Cardiac muscle cell (in vitro differentiated cells and primary cell): ENCODE measurements at regions not wholly inside any gene's neighbourhood (a gene's known extent, or its start where the extent isn't known, plus 50 kb on each side); places are given as distances from the start of the nearest gene placed in this dataset.

ENCODE experiments used
- DNase-seq, 2 donors: peaks; one replicate each; pipeline versions ENCODE4 v3.0.0 to v3.0.0-alpha.2; 2010 to 2017; ENCODE audit warnings: low read depth in 1 of 2, low spot score in 1 of 2
- H3K27ac ChIP-seq: fragments of 200-600 bp; sonication (generic); 2 replicates; pipeline ENCODE4 v1.5.1; 2016
- H3K27me3 ChIP-seq: fragments of 200-600 bp; sonication (generic); 2 replicates; pipeline ENCODE4 v1.6.0; 2016; ENCODE audit warnings: control low read depth
- H3K36me3 ChIP-seq: fragments of 200-600 bp; sonication (generic); 2 replicates; pipeline ENCODE4 v1.5.1; 2016; ENCODE audit warnings: control low read depth
- H3K4me1 ChIP-seq: fragments of 200-600 bp; sonication (generic); 2 replicates; pipeline ENCODE4 v1.8.1; 2017; ENCODE audit warnings: low read depth, mild to moderate bottlenecking, mixed run types
- H3K4me3 ChIP-seq: fragments of 200-600 bp; sonication (generic); 2 replicates; pipeline ENCODE4 v1.5.1; 2016; ENCODE audit warnings: mild to moderate bottlenecking
- H3K9me3 ChIP-seq: fragments of 200-600 bp; sonication (generic); 2 replicates; pipeline ENCODE4 v1.5.1; 2017; ENCODE audit warnings: low read depth, mild to moderate bottlenecking, control low read depth
- TF ChIP-seq, protein P1 (sequence below): IDR thresholded peaks from 2 replicates; pipeline ENCODE4 v1.5.1; 2012; ENCODE audit warnings: low read depth, mild to moderate bottlenecking, low read length

- Histone ChIP-seq H3K4me1 (no peaks in the 10 kb centered on the region), H3K4me3 (no peak overlapping the region), H3K9me3 (no peaks in the 10 kb centered on the region), H3K36me3 (no peaks in the 10 kb centered on the region), H3K27me3 (no peaks in the 10 kb centered on the region), H3K27ac (no peak overlapping the region)
- no peak for DNase-seq
- TF ChIP-seq, protein P1, sequence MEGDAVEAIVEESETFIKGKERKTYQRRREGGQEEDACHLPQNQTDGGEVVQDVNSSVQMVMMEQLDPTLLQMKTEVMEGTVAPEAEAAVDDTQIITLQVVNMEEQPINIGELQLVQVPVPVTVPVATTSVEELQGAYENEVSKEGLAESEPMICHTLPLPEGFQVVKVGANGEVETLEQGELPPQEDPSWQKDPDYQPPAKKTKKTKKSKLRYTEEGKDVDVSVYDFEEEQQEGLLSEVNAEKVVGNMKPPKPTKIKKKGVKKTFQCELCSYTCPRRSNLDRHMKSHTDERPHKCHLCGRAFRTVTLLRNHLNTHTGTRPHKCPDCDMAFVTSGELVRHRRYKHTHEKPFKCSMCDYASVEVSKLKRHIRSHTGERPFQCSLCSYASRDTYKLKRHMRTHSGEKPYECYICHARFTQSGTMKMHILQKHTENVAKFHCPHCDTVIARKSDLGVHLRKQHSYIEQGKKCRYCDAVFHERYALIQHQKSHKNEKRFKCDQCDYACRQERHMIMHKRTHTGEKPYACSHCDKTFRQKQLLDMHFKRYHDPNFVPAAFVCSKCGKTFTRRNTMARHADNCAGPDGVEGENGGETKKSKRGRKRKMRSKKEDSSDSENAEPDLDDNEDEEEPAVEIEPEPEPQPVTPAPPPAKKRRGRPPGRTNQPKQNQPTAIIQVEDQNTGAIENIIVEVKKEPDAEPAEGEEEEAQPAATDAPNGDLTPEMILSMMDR: no peak
Measured at GRCh38 chr7:83857691-83858090, 208.8 kb upstream of the SEMA3E start.

DNA sequence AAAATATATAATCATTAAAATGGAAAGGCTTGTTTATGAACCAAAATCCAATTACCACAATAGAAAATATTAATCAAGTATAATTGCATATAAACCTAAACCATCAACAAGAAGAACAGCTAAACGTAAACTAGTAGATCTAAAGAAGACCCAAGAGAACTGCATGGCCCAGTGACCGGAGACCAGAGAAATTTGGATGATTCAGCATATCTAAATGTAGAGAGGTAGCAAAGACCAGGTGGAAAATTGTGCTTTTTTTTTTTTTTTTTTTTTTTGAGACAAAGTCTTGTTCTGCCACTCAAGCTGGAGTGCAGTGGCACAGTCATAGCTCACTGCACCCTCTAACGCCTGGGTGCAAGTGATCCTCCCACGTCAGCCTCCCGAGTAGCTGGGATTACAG is 207.2 kb upstream of the SEMA3E start:
- H3K36me3 ChIP-seq: no peaks in the 10 kb centered on the region

GRCh38 chr7:83852136-83852535 is 203.2 kb upstream of the SEMA3E start:
- TF ChIP-seq, protein P1: no peak
- H3K4me1 ChIP-seq: no peaks in the 10 kb centered on the region
- H3K36me3 ChIP-seq: no peaks in the 10 kb centered on the region
- H3K9me3 ChIP-seq: no peaks in the 10 kb centered on the region
- DNase-seq: no peak
- no peak overlapping the region for H3K27ac ChIP-seq
- H3K4me3 ChIP-seq: no peak overlapping the region
- no peaks in the 10 kb centered on the region for H3K27me3 ChIP-seq

More for the DNA sequence above, 207.2 kb upstream of the SEMA3E start:
- Histone ChIP-seq H3K4me3 (no peak overlapping the region), H3K27me3 (no peaks in the 10 kb centered on the region), H3K27ac (no peak overlapping the region), H3K9me3 (no peaks in the 10 kb centered on the region), H3K4me1 (no peaks in the 10 kb centered on the region)
- no peak for DNase-seq
- TF ChIP-seq, protein P1: no peak

GRCh38 chr7:83851551-83851950 is 202.6 kb upstream of the SEMA3E start:
- Histone ChIP-seq H3K4me1 (no peaks in the 10 kb centered on the region), H3K27ac (no peak overlapping the region), H3K36me3 (no peaks in the 10 kb centered on the region), H3K9me3 (no peaks in the 10 kb centered on the region), H3K4me3 (no peak overlapping the region), H3K27me3 (no peaks in the 10 kb centered on the region)
- DNase-seq: no peak
- TF ChIP-seq, protein P1: no peak

DNA sequence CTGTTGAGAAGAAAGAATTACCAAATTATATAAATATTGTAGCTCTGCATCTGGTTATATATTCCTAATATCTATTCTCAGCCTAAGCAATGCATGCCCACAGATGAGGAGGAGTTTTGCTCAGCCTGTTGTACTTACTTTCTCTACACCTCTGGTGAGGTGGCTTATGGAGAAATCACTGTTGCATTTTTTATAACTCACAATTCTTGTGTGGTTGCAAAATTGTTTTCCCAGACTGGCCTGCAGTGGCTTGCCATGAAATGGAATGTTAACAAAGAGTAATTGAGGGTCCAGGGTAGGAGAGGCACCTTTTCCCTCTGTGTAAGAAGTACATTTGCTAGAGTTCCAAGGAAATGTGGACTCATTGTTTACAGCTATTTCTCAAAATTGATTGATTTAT is 202.0 kb upstream of the SEMA3E start:
- no peaks in the 10 kb centered on the region for H3K36me3 ChIP-seq
- H3K27me3 ChIP-seq: no peaks in the 10 kb centered on the region
- no peak overlapping the region for H3K4me3 ChIP-seq
- no peak overlapping the region for H3K27ac ChIP-seq
- H3K4me1 ChIP-seq: no peaks in the 10 kb centered on the region
- no peaks in the 10 kb centered on the region for H3K9me3 ChIP-seq
- TF ChIP-seq, protein P1: no peak
- no peak for DNase-seq

DNA sequence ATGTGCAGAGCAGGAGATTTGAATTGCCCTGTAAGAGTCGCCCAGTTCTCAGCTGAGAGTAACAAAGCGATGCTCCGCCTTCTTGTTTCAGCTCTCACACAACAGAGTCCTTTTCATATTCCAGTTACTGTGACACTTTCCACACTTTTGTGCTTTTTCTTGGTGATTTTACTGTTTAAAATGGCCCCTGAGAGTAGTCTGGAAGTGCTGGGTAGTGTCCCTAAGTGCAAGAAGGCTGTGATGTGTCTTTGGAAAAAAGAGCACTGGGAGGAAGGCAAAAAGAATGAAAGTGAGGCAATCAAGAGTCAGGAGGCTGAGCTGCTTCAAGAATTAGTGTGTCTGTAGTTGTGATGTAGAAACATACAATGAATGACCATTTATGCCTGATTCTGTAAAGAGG is 201.2 kb upstream of the SEMA3E start:
- no peak for DNase-seq
- TF ChIP-seq, protein P1: no peak
- Histone ChIP-seq H3K27me3 (no peaks in the 10 kb centered on the region), H3K4me3 (no peak overlapping the region), H3K27ac (no peak overlapping the region), H3K9me3 (no peaks in the 10 kb centered on the region), H3K4me1 (no peaks in the 10 kb centered on the region), H3K36me3 (no peaks in the 10 kb centered on the region)
